HG02763 (cell line): ENCODE measurements at regions not wholly inside any gene's neighbourhood (a gene's known extent, or its start where the extent isn't known, plus 50 kb on each side); places are given as distances from the start of the nearest gene placed in this dataset.
"Not testable (repeated sequence)": the region's sequence is repeated elsewhere in the genome, so short reads cannot be mapped to it uniquely, and the experiment has no call there.

Experiments used
- ATAC-seq: cut with Tn5 transposase; IDR thresholded peaks from one replicate; pipeline ENCODE4 v1.9.1; 2021; ENCODE audit warnings: mild to moderate bottlenecking, moderate library complexity; ENCODE audit not compliant: unreplicated experiment

GRCh38 chr1:102535829-102536505 lies 539.2 kb upstream of the OLFM3 start:
- no peak for ATAC-seq

- ATAC-seq: no peak
Observed at GRCh38 chr1:102531036-102531435, 534.3 kb upstream of the OLFM3 start.

GRCh38 chr1:102529446-102529845 lies 532.7 kb upstream of the OLFM3 start:
- ATAC-seq: no peak

- no peak for ATAC-seq
Observed at GRCh38 chr1:102500758-102501157, 504.0 kb upstream of the OLFM3 start.

GRCh38 chr1:102498929-102499328 lies 502.2 kb upstream of the OLFM3 start:
- no peak for ATAC-seq

- ATAC-seq: not testable (repeated sequence)
Observed at GRCh38 chr1:102497810-102498209, 501.1 kb upstream of the OLFM3 start.

GRCh38 chr1:102472520-102472919 lies 475.8 kb upstream of the OLFM3 start:
- ATAC-seq: no peak

- ATAC-seq: no peak
Observed at GRCh38 chr1:102470767-102471166, 474.0 kb upstream of the OLFM3 start.

- ATAC-seq: no peak
Observed at GRCh38 chr1:102466487-102466886, 469.8 kb upstream of the OLFM3 start.

GRCh38 chr1:102463328-102463727 lies 466.6 kb upstream of the OLFM3 start:
- no peak for ATAC-seq

- ATAC-seq: not testable (repeated sequence)
Observed at GRCh38 chr1:102442317-102442716, 445.6 kb upstream of the OLFM3 start.

- ATAC-seq: no peak
Observed at GRCh38 chr1:102435483-102435882, 438.8 kb upstream of the OLFM3 start.

GRCh38 chr1:102434421-102434820 lies 437.7 kb upstream of the OLFM3 start:
- ATAC-seq: peak; percentile 45

- ATAC-seq: no peak
Observed at GRCh38 chr1:102431253-102431652, 434.5 kb upstream of the OLFM3 start.

- ATAC-seq: no peak
Observed at GRCh38 chr1:102420034-102420433, 423.3 kb upstream of the OLFM3 start.
